ENCODE measurements at regions not wholly inside any gene's neighbourhood (a gene's known extent, or its start where the extent isn't known, plus 50 kb on each side); places are given as distances from the start of the nearest gene placed in this dataset.

DNA sequence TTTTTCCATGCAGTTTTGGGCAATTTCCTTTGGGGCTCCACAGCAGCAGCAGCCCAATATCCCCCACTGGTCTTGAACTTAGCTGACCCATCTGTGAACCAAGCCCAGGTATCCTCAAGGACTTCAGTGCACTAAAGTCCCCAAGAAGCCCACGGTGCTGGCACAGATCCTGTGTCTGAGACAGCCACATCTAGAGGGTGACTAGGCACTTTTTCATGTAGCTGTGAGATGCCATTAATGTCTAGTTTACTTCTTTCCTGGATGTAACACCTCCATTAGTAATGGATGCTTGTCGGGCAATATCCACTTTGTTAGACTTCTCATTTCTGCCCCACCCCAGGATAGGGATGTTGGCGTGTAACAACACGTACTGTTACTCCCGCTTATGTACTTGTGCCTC, 117.9 kb downstream of the GPCPD1 start:
- no peak for TF ChIP-seq POLR2A (IDR thresholded peaks at IDR 0.05)
- TF ChIP-seq, protein P1, sequence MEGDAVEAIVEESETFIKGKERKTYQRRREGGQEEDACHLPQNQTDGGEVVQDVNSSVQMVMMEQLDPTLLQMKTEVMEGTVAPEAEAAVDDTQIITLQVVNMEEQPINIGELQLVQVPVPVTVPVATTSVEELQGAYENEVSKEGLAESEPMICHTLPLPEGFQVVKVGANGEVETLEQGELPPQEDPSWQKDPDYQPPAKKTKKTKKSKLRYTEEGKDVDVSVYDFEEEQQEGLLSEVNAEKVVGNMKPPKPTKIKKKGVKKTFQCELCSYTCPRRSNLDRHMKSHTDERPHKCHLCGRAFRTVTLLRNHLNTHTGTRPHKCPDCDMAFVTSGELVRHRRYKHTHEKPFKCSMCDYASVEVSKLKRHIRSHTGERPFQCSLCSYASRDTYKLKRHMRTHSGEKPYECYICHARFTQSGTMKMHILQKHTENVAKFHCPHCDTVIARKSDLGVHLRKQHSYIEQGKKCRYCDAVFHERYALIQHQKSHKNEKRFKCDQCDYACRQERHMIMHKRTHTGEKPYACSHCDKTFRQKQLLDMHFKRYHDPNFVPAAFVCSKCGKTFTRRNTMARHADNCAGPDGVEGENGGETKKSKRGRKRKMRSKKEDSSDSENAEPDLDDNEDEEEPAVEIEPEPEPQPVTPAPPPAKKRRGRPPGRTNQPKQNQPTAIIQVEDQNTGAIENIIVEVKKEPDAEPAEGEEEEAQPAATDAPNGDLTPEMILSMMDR (IDR thresholded peaks at IDR 0.05) = no peak
- H3K4me3 ChIP-seq = no peak overlapping the region
- no peaks in the 10 kb centered on the region for H3K36me3 ChIP-seq
- no peaks in the 10 kb centered on the region for H3K9me3 ChIP-seq
- no peak overlapping the region for H3K27ac ChIP-seq
- DNase-seq = no peak
- H3K27me3 ChIP-seq = no peaks in the 10 kb centered on the region
- H3K4me1 ChIP-seq = no peaks in the 10 kb centered on the region

DNA sequence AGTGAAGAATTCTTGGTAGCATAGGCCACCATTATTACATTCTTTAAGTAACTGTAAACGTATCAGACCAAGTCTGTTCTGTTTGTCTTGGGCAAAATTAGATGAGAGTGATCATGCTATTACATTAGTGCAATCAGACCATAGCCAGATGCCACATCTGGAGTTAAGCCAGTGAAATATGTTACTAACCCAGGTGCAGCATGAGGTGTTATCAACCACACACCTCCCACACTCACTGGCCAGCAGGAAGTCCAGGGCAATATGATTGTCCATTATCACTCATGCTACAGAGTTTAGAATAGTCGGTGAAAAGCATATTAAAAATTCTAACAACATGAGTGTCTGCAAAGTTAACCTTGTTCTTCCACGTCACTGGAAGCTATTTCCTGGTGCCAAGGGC, 119.4 kb downstream of the GPCPD1 start:
- H3K27ac ChIP-seq = no peak overlapping the region
- H3K4me1 ChIP-seq = no peaks in the 10 kb centered on the region
- no peaks in the 10 kb centered on the region for H3K36me3 ChIP-seq
- no peak for DNase-seq
- H3K4me3 ChIP-seq = no peak overlapping the region
- H3K9me3 ChIP-seq = no peaks in the 10 kb centered on the region
- no peaks in the 10 kb centered on the region for H3K27me3 ChIP-seq
- TF ChIP-seq, protein P1 (IDR thresholded peaks at IDR 0.05) = no peak
- no peak for TF ChIP-seq POLR2A (IDR thresholded peaks at IDR 0.05)

DNA sequence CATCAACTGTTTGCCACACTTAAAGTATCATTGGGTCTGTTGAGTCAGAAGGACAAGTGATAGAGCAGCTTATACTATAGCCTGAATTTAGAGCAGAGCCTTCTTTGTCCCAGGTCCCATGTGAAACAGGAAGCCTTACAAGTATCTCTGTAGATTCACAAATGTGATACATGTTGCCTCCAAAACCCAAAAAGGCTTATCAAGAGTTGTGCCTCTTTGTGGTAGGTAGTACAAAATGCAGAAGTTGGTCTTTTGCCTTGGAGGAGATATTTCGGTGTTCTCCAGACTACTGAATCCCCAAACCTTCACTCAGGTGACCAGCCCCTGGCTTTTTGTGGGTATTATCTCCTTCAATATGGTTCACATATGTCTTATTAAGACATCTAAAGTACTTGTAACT, 121.2 kb downstream of the GPCPD1 start:
- DNase-seq = no peak
- TF ChIP-seq, protein P1 (IDR thresholded peaks at IDR 0.05) = no peak
- TF ChIP-seq POLR2A (IDR thresholded peaks at IDR 0.05) = no peak
- Histone ChIP-seq H3K4me3 (no peak overlapping the region), H3K36me3 (no peaks in the 10 kb centered on the region), H3K27me3 (no peaks in the 10 kb centered on the region), H3K9me3 (no peaks in the 10 kb centered on the region), H3K27ac (no peak overlapping the region), H3K4me1 (no peaks in the 10 kb centered on the region)

DNA sequence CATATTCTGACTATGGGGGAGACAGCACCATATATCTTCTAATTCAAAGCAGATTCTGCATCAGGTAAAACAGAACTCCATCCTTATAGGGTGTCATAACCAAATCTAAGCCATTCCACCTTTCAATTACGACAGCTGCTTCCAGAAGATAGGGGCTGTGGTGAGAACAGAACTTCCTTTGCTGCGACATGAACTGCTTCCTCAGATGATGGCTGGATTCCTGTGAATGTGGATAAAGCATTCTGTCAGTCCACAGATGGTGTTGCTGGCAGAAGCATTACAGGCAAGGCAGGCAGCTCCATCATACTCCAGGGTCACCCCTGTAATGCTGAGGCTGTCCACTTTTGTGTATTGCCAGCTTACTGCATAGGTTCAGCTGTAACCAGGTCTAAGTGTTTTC, 122.0 kb downstream of the GPCPD1 start:
- TF ChIP-seq, protein P1 (IDR thresholded peaks at IDR 0.05) = no peak
- no peak for TF ChIP-seq POLR2A (IDR thresholded peaks at IDR 0.05)
- Histone ChIP-seq H3K4me1 (no peaks in the 10 kb centered on the region), H3K4me3 (no peak overlapping the region), H3K27me3 (no peaks in the 10 kb centered on the region), H3K9me3 (no peaks in the 10 kb centered on the region), H3K36me3 (no peaks in the 10 kb centered on the region), H3K27ac (no peak overlapping the region)
- no peak for DNase-seq

DNA sequence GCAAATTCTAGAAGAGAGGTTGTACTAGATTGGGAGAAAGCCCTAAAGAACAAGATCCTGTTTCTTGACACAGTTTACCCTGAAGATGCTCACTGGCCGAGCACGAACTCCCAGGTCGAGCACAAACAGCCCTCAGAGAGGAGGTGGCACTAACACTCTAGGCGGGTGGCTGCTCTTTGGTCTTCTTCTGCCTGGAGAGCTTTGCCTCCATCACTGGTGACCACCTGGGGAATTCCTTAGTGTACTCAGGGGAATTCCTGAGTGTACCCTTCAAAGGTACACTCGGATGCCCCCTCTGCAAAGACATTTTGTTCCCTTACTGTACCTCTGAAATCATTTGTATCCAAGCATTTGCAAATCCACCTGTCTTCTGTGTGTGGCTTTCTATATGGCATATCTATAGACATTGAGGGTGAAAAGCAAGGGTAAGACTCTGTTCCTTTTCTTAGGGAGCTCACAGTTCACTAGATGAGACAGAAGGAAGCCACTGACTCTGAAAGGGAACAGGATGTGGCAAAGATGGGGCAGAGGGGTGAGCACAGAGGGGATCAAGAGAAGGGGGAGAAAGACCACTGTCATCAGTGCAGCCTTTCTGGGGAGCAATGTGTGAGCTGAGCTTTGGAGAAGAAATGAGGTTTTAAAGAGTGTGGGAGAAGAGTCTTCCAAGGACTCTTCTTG, 124.3 kb downstream of the GPCPD1 start:
- no peak overlapping the region for H3K27ac ChIP-seq
- H3K4me1 ChIP-seq = peaks cover 0 to 3% (median 0%) of the 10 kb centered on the region in 4 donors
- H3K4me3 ChIP-seq = no peak overlapping the region
- no peak for DNase-seq
- no peaks in the 10 kb centered on the region for H3K9me3 ChIP-seq
- H3K27me3 ChIP-seq = no peaks in the 10 kb centered on the region
- no peak for TF ChIP-seq POLR2A (IDR thresholded peaks at IDR 0.05)
- TF ChIP-seq, protein P1 (IDR thresholded peaks at IDR 0.05) = no peak
- H3K36me3 ChIP-seq = no peaks in the 10 kb centered on the region

DNA sequence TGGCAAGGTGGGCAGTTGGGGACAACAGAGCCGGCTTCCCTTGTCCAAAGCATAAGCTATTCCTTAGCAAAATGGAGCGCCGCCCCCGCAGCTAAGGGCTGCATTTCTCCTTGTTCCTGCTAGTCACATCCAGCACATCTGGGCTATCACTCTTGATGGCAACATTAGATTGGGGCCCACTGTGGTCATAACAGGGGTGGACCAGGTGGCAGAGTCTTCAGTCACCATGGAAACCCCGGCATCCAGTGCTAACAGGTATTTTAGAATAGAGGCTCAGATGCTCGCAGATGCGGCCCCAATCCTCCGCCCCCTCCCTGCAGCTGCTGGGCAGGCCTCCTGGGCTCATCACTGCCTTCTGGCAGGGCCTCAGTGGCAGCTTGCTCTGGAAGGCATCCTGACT, 125.9 kb downstream of the GPCPD1 start:
- Histone ChIP-seq H3K9me3 (no peaks in the 10 kb centered on the region), H3K27ac (no peak overlapping the region), H3K4me1 (peaks cover 0 to 11% (median 0%) of the 10 kb centered on the region in 4 donors), H3K4me3 (no peak overlapping the region), H3K36me3 (no peaks in the 10 kb centered on the region), H3K27me3 (no peaks in the 10 kb centered on the region)
- DNase-seq = no peak
- no peak for TF ChIP-seq POLR2A (IDR thresholded peaks at IDR 0.05)
- TF ChIP-seq, protein P1 (IDR thresholded peaks at IDR 0.05) = no peak

All from Peyer's patch (tissue), 4 donors.